ENCODE measurements at regions not wholly inside any gene's neighbourhood (a gene's known extent, or its start where the extent isn't known, plus 50 kb on each side); places are given as distances from the start of the nearest gene placed in this dataset.

- Histone ChIP-seq H3K4me2 (ENCODE audit: insufficient read depth, low read length) (no peak overlapping the region), H3K79me2 (ENCODE audit: insufficient read depth, low read length) (no peaks in the 10 kb centered on the region), H4K20me1 (ENCODE audit: insufficient read depth, low read length) (no peaks in the 10 kb centered on the region), H3K4me3 (ENCODE audit: low read depth in 1 of 2, low read length in 2 of 2) (no peak overlapping the region), H3K36me3 (ENCODE audit: insufficient read depth, low read length) (no peaks in the 10 kb centered on the region), H3K27ac (ENCODE audit: low read length) (no peak overlapping the region), H3K9me3 (ENCODE audit: insufficient read depth, low read length, severe bottlenecking) (no peaks in the 10 kb centered on the region), H3K9ac (ENCODE audit: low read depth, low read length) (no peak overlapping the region), H2AFZ (ENCODE audit: low read depth, low read length) (no peak overlapping the region), H3K4me1 (ENCODE audit: insufficient read depth, low read length) (no peaks in the 10 kb centered on the region), H3K27me3 (ENCODE audit: insufficient read depth, low read length, poor library complexity) (peaks cover 6% of the 10 kb centered on the region)
- no peak for DNase-seq
- no peak for ATAC-seq (ENCODE audit: insufficient read depth, low read depth)
- TF ChIP-seq, protein P1, sequence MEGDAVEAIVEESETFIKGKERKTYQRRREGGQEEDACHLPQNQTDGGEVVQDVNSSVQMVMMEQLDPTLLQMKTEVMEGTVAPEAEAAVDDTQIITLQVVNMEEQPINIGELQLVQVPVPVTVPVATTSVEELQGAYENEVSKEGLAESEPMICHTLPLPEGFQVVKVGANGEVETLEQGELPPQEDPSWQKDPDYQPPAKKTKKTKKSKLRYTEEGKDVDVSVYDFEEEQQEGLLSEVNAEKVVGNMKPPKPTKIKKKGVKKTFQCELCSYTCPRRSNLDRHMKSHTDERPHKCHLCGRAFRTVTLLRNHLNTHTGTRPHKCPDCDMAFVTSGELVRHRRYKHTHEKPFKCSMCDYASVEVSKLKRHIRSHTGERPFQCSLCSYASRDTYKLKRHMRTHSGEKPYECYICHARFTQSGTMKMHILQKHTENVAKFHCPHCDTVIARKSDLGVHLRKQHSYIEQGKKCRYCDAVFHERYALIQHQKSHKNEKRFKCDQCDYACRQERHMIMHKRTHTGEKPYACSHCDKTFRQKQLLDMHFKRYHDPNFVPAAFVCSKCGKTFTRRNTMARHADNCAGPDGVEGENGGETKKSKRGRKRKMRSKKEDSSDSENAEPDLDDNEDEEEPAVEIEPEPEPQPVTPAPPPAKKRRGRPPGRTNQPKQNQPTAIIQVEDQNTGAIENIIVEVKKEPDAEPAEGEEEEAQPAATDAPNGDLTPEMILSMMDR (IDR thresholded peaks at IDR 0.05; ENCODE audit: borderline replicate concordance, extremely low read depth, low read length, poor library complexity, severe bottlenecking), result no peak
- TF ChIP-seq EZH2 (IDR thresholded peaks at IDR 0.05; ENCODE audit: borderline replicate concordance, low read depth, low read length, severe bottlenecking), result no peak
Observed at GRCh38 chr18:2112435-2113045, 458.8 kb downstream of the METTL4 start.

GRCh38 chr18:2114289-2114688 is 457.0 kb downstream of the METTL4 start:
- H3K4me1 ChIP-seq (ENCODE audit: insufficient read depth, low read length), result no peaks in the 10 kb centered on the region
- no peak overlapping the region for H3K9ac ChIP-seq (ENCODE audit: low read depth, low read length)
- H3K27me3 ChIP-seq (ENCODE audit: insufficient read depth, low read length, poor library complexity), result peaks cover 6% of the 10 kb centered on the region
- no peak overlapping the region for H3K27ac ChIP-seq (ENCODE audit: low read length)
- H3K36me3 ChIP-seq (ENCODE audit: insufficient read depth, low read length), result no peaks in the 10 kb centered on the region
- no peak for ATAC-seq (ENCODE audit: insufficient read depth, low read depth)
- DNase-seq, result no peak
- H3K4me3 ChIP-seq (ENCODE audit: low read depth in 1 of 2, low read length in 2 of 2), result no peak overlapping the region
- no peaks in the 10 kb centered on the region for H3K79me2 ChIP-seq (ENCODE audit: insufficient read depth, low read length)
- no peak overlapping the region for H3K4me2 ChIP-seq (ENCODE audit: insufficient read depth, low read length)
- H3K9me3 ChIP-seq (ENCODE audit: insufficient read depth, low read length, severe bottlenecking), result no peaks in the 10 kb centered on the region
- TF ChIP-seq, protein P1 (IDR thresholded peaks at IDR 0.05; ENCODE audit: borderline replicate concordance, extremely low read depth, low read length, poor library complexity, severe bottlenecking), result no peak
- no peak for TF ChIP-seq EZH2 (IDR thresholded peaks at IDR 0.05; ENCODE audit: borderline replicate concordance, low read depth, low read length, severe bottlenecking)
- H4K20me1 ChIP-seq (ENCODE audit: insufficient read depth, low read length), result no peaks in the 10 kb centered on the region
- H2AFZ ChIP-seq (ENCODE audit: low read depth, low read length), result no peak overlapping the region

DNA sequence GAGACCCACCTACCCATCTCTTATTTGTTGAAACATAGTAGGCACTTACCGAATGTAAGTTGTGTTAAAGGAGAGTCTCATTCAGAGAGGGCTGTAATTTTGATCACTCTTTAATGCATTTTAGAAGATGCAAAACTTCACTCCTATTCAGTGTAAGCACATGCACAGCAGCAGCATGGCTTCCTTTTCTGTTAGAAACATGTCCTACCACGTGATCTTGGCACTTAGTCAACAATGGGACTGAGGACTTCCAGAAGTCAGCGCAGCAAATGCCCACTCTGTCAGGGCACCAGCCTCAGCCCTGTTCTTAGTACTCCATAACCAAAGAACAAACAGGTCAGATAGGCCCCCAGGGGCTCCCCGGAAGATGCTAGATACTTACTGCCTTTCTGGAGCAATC is 456.5 kb downstream of the METTL4 start:
- ATAC-seq (ENCODE audit: insufficient read depth, low read depth) (no peak), DNase-seq (no peak)
- no peak overlapping the region for H2AFZ ChIP-seq (ENCODE audit: low read depth, low read length)
- H3K27me3 ChIP-seq (ENCODE audit: insufficient read depth, low read length, poor library complexity), result peaks cover 6% of the 10 kb centered on the region
- no peaks in the 10 kb centered on the region for H4K20me1 ChIP-seq (ENCODE audit: insufficient read depth, low read length)
- H3K4me3 ChIP-seq (ENCODE audit: low read depth in 1 of 2, low read length in 2 of 2), result no peak overlapping the region
- H3K79me2 ChIP-seq (ENCODE audit: insufficient read depth, low read length), result no peaks in the 10 kb centered on the region
- no peaks in the 10 kb centered on the region for H3K4me1 ChIP-seq (ENCODE audit: insufficient read depth, low read length)
- H3K36me3 ChIP-seq (ENCODE audit: insufficient read depth, low read length), result no peaks in the 10 kb centered on the region
- TF ChIP-seq, protein P1 (IDR thresholded peaks at IDR 0.05; ENCODE audit: borderline replicate concordance, extremely low read depth, low read length, poor library complexity, severe bottlenecking), result no peak
- TF ChIP-seq EZH2 (IDR thresholded peaks at IDR 0.05; ENCODE audit: borderline replicate concordance, low read depth, low read length, severe bottlenecking), result no peak
- no peak overlapping the region for H3K27ac ChIP-seq (ENCODE audit: low read length)
- no peaks in the 10 kb centered on the region for H3K9me3 ChIP-seq (ENCODE audit: insufficient read depth, low read length, severe bottlenecking)
- H3K4me2 ChIP-seq (ENCODE audit: insufficient read depth, low read length), result no peak overlapping the region
- no peak overlapping the region for H3K9ac ChIP-seq (ENCODE audit: low read depth, low read length)

All from DND-41 (cell line).